Activated T-cell treated with anti-CD3 and anti-CD28 coated beads, Interleukin-2, amount 50 U/mL, for 24 hours (primary cell): ENCODE measurements at regions not wholly inside any gene's neighbourhood (a gene's known extent, or its start where the extent isn't known, plus 50 kb on each side); places are given as distances from the start of the nearest gene placed in this dataset.

ENCODE experiments used
- DNase-seq: peaks from one replicate; pipeline ENCODE4 v3.0.0-alpha.2; 2020
- H3K27ac Mint-ChIP-seq: 2 replicates; pipeline ENCODE4 v1.8.0; 2020; ENCODE audit warnings: mild to moderate bottlenecking, mixed read lengths
- H3K27me3 Mint-ChIP-seq: 2 replicates; pipeline ENCODE4 v1.8.0; 2020; ENCODE audit warnings: mixed read lengths
- H3K36me3 Mint-ChIP-seq: 2 replicates; pipeline ENCODE4 v1.8.0; 2020; ENCODE audit warnings: low read depth, mixed read lengths
- H3K4me1 Mint-ChIP-seq: 2 replicates; pipeline ENCODE4 v1.8.0; 2020; ENCODE audit warnings: low read depth, mixed read lengths
- H3K4me3 Mint-ChIP-seq: 2 replicates; pipeline ENCODE4 v1.8.0; 2020; ENCODE audit warnings: mild to moderate bottlenecking, moderate library complexity, mixed read lengths
- H3K9me3 Mint-ChIP-seq: 2 replicates; pipeline ENCODE4 v1.8.0; 2020; ENCODE audit warnings: mixed read lengths

GRCh38 chr7:25850216-25850615 is 301.8 kb upstream of the NFE2L3 start:
- Mint-ChIP-seq H3K4me3 (no peak overlapping the region), H3K9me3 (no peaks in the 10 kb centered on the region), H3K36me3 (no peaks in the 10 kb centered on the region), H3K27ac (no peak overlapping the region), H3K27me3 (peaks cover 66% of the 10 kb centered on the region), H3K4me1 (peaks cover 23% of the 10 kb centered on the region)
- no peak for DNase-seq

GRCh38 chr7:25850735-25851134 is 301.3 kb upstream of the NFE2L3 start:
- Mint-ChIP-seq H3K36me3 (no peaks in the 10 kb centered on the region), H3K27me3 (peaks cover 61% of the 10 kb centered on the region), H3K4me1 (peaks cover 25% of the 10 kb centered on the region), H3K27ac (no peak overlapping the region), H3K4me3 (no peak overlapping the region), H3K9me3 (no peaks in the 10 kb centered on the region)
- no peak for DNase-seq

GRCh38 chr7:25851332-25852210 is 300.4 kb upstream of the NFE2L3 start:
- peak; percentile 71 for DNase-seq
- H3K4me3 Mint-ChIP-seq, result peak overlapping the region; percentile 60
- peaks cover 25% of the 10 kb centered on the region for H3K4me1 Mint-ChIP-seq
- no peaks in the 10 kb centered on the region for H3K9me3 Mint-ChIP-seq
- peaks cover 57% of the 10 kb centered on the region for H3K27me3 Mint-ChIP-seq
- no peaks in the 10 kb centered on the region for H3K36me3 Mint-ChIP-seq
- H3K27ac Mint-ChIP-seq, result peak overlapping the region; percentile 55

GRCh38 chr7:25852211-25852938 is 299.6 kb upstream of the NFE2L3 start:
- Mint-ChIP-seq H3K4me3 (peak overlapping the region; percentile 60), H3K27me3 (peaks cover 57% of the 10 kb centered on the region), H3K36me3 (no peaks in the 10 kb centered on the region), H3K27ac (no peak overlapping the region), H3K9me3 (no peaks in the 10 kb centered on the region), H3K4me1 (peaks cover 25% of the 10 kb centered on the region)
- DNase-seq, result peak; percentile 50

- no peak for DNase-seq
- H3K4me3 Mint-ChIP-seq, result no peak overlapping the region
- no peaks in the 10 kb centered on the region for H3K36me3 Mint-ChIP-seq
- H3K4me1 Mint-ChIP-seq, result peaks cover 25% of the 10 kb centered on the region
- peak overlapping the region; percentile 10 for H3K27ac Mint-ChIP-seq
- peaks cover 54% of the 10 kb centered on the region for H3K27me3 Mint-ChIP-seq
- H3K9me3 Mint-ChIP-seq, result no peaks in the 10 kb centered on the region
Observed at GRCh38 chr7:25852939-25853271, 299.1 kb upstream of the NFE2L3 start.

- H3K27ac Mint-ChIP-seq, result peak overlapping the region; percentile 10
- H3K4me3 Mint-ChIP-seq, result no peak overlapping the region
- H3K27me3 Mint-ChIP-seq, result peaks cover 53% of the 10 kb centered on the region
Observed at GRCh38 chr7:25853314-25853713, 298.7 kb upstream of the NFE2L3 start.

GRCh38 chr7:25854059-25854458 is 297.9 kb upstream of the NFE2L3 start:
- DNase-seq, result no peak
- no peak overlapping the region for H3K4me3 Mint-ChIP-seq
- no peaks in the 10 kb centered on the region for H3K36me3 Mint-ChIP-seq
- H3K27ac Mint-ChIP-seq, result no peak overlapping the region
- no peaks in the 10 kb centered on the region for H3K9me3 Mint-ChIP-seq
- peaks cover 27% of the 10 kb centered on the region for H3K4me1 Mint-ChIP-seq
- peaks cover 51% of the 10 kb centered on the region for H3K27me3 Mint-ChIP-seq

More at GRCh38 chr7:25853314-25853713, 298.7 kb upstream of the NFE2L3 start:
- Mint-ChIP-seq H3K9me3 (no peaks in the 10 kb centered on the region), H3K36me3 (no peaks in the 10 kb centered on the region), H3K4me1 (peaks cover 25% of the 10 kb centered on the region)
- no peak for DNase-seq

GRCh38 chr7:25854608-25855497 is 297.1 kb upstream of the NFE2L3 start:
- no peaks in the 10 kb centered on the region for H3K36me3 Mint-ChIP-seq
- no peak for DNase-seq
- H3K27ac Mint-ChIP-seq, result no peak overlapping the region
- peaks cover 31% of the 10 kb centered on the region for H3K4me1 Mint-ChIP-seq
- peaks cover 46% of the 10 kb centered on the region for H3K27me3 Mint-ChIP-seq
- peaks cover under 1% of the 10 kb centered on the region for H3K9me3 Mint-ChIP-seq
- no peak overlapping the region for H3K4me3 Mint-ChIP-seq

GRCh38 chr7:25855854-25856782 is 295.9 kb upstream of the NFE2L3 start:
- no peak overlapping the region for H3K27ac Mint-ChIP-seq
- peaks cover 4% of the 10 kb centered on the region for H3K9me3 Mint-ChIP-seq
- peaks cover 34% of the 10 kb centered on the region for H3K4me1 Mint-ChIP-seq
- no peak overlapping the region for H3K4me3 Mint-ChIP-seq
- H3K36me3 Mint-ChIP-seq, result no peaks in the 10 kb centered on the region
- DNase-seq, result no peak
- peaks cover 35% of the 10 kb centered on the region for H3K27me3 Mint-ChIP-seq

- no peak for DNase-seq
- no peaks in the 10 kb centered on the region for H3K36me3 Mint-ChIP-seq
- H3K4me1 Mint-ChIP-seq, result peaks cover 36% of the 10 kb centered on the region
Observed at GRCh38 chr7:25857376-25858067, 294.5 kb upstream of the NFE2L3 start.

GRCh38 chr7:25858200-25858524 is 293.8 kb upstream of the NFE2L3 start:
- Mint-ChIP-seq H3K4me3 (no peak overlapping the region), H3K27ac (no peak overlapping the region), H3K9me3 (peaks cover 15% of the 10 kb centered on the region), H3K36me3 (no peaks in the 10 kb centered on the region), H3K4me1 (peaks cover 38% of the 10 kb centered on the region), H3K27me3 (peaks cover 20% of the 10 kb centered on the region)
- DNase-seq, result no peak

More at GRCh38 chr7:25857376-25858067, 294.5 kb upstream of the NFE2L3 start:
- Mint-ChIP-seq H3K4me3 (no peak overlapping the region), H3K9me3 (peaks cover 10% of the 10 kb centered on the region), H3K27ac (no peak overlapping the region), H3K27me3 (peaks cover 25% of the 10 kb centered on the region)

- peak; percentile 35 for DNase-seq
- H3K27ac Mint-ChIP-seq, result no peak overlapping the region
- peaks cover 35% of the 10 kb centered on the region for H3K4me1 Mint-ChIP-seq
- H3K36me3 Mint-ChIP-seq, result no peaks in the 10 kb centered on the region
- H3K9me3 Mint-ChIP-seq, result peaks cover 15% of the 10 kb centered on the region
- no peak overlapping the region for H3K4me3 Mint-ChIP-seq
- H3K27me3 Mint-ChIP-seq, result peaks cover 14% of the 10 kb centered on the region
Observed at GRCh38 chr7:25858525-25859411, 293.2 kb upstream of the NFE2L3 start.
